ENCODE measurements at regions not wholly inside any gene's neighbourhood (a gene's known extent, or its start where the extent isn't known, plus 50 kb on each side); places are given as distances from the start of the nearest gene placed in this dataset.
"Not testable (repeated sequence)": the region's sequence is repeated elsewhere in the genome, so short reads cannot be mapped to it uniquely, and the experiment has no call there.

DNA sequence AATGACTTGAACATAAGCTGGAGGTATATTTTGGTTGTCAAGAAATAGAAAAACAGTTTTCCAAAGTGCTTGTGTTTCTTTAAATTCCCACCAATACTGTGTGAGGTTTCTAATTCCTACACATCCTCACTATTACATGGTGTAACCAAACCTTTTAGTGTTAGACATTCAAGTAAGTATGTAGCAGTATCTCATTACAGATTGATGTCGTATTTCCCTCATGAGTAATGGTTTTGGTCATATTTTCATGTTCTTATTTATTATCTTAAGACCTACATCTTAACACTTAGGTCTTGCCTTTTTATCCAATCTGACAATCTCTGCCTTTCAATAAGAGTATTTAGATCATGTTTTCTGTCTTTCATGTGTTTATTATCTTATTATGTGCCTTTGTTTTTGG is 253.7 kb upstream of the ANXA10 start:
- Mint-ChIP-seq H3K36me3 (ENCODE audit: low read depth) (no peaks in the 10 kb centered on the region), H3K4me1 (ENCODE audit: low read depth) (no peaks in the 10 kb centered on the region), H3K9me3 (ENCODE audit: low read depth) (no peaks in the 10 kb centered on the region), H3K27ac (ENCODE audit: unreplicated experiment) (no peak overlapping the region), H3K27me3 (ENCODE audit: low read depth) (peaks cover 9% of the 10 kb centered on the region), H3K4me3 (ENCODE audit: unreplicated experiment) (no peak overlapping the region)
- DNase-seq (ENCODE audit: low spot score) = no peak
- TF ChIP-seq, protein P1, sequence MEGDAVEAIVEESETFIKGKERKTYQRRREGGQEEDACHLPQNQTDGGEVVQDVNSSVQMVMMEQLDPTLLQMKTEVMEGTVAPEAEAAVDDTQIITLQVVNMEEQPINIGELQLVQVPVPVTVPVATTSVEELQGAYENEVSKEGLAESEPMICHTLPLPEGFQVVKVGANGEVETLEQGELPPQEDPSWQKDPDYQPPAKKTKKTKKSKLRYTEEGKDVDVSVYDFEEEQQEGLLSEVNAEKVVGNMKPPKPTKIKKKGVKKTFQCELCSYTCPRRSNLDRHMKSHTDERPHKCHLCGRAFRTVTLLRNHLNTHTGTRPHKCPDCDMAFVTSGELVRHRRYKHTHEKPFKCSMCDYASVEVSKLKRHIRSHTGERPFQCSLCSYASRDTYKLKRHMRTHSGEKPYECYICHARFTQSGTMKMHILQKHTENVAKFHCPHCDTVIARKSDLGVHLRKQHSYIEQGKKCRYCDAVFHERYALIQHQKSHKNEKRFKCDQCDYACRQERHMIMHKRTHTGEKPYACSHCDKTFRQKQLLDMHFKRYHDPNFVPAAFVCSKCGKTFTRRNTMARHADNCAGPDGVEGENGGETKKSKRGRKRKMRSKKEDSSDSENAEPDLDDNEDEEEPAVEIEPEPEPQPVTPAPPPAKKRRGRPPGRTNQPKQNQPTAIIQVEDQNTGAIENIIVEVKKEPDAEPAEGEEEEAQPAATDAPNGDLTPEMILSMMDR (IDR thresholded peaks at IDR 0.05) = no peak

DNA sequence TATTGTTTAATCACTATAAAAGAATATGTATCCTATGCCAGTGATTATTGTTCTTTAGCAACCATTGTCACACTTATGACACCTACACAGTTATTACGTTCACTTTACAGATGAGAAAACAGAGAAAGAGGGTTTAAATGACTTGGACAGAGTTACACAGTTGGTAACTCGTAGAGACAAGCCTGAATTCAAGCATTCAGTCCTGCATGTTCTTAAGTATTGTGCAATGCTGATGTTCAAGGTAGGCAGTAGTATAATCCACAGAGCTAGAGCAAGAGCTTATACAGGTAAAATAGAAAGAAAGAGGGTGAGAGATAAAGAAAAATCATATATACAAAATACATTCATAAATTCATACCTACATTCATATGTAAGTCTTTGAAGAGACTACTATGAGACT is 249.8 kb upstream of the ANXA10 start:
- Mint-ChIP-seq H3K36me3 (ENCODE audit: low read depth) (no peaks in the 10 kb centered on the region), H3K4me1 (ENCODE audit: low read depth) (no peaks in the 10 kb centered on the region), H3K27me3 (ENCODE audit: low read depth) (peaks cover 5% of the 10 kb centered on the region), H3K27ac (ENCODE audit: unreplicated experiment) (no peak overlapping the region), H3K4me3 (ENCODE audit: unreplicated experiment) (no peak overlapping the region), H3K9me3 (ENCODE audit: low read depth) (no peaks in the 10 kb centered on the region)
- DNase-seq (ENCODE audit: low spot score) = no peak
- TF ChIP-seq, protein P1 (IDR thresholded peaks at IDR 0.05) = no peak

DNA sequence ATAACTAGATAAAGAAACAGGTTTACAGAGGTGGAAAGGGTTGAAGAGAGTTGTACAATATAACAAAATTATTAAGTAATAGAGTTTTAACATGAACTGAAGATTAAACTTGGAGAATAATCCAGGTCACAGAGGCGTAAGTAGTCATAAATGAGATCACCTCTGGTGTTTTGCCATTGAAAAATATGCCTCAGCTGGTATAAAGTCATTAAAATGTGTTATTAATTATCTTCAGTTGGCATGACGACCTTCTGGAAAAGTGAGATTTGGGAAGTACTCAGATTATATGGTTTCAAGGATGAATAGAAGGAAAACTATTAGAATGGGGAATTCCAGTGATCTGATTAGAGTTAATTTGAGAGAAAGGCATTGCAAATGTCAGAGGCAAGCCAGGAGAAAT is 237.5 kb upstream of the ANXA10 start:
- peaks cover 8% of the 10 kb centered on the region for H3K9me3 Mint-ChIP-seq (ENCODE audit: low read depth)
- no peaks in the 10 kb centered on the region for H3K4me1 Mint-ChIP-seq (ENCODE audit: low read depth)
- H3K36me3 Mint-ChIP-seq (ENCODE audit: low read depth) = no peaks in the 10 kb centered on the region
- DNase-seq (ENCODE audit: low spot score) = no peak
- H3K4me3 Mint-ChIP-seq (ENCODE audit: unreplicated experiment) = no peak overlapping the region
- H3K27ac Mint-ChIP-seq (ENCODE audit: unreplicated experiment) = no peak overlapping the region
- peaks cover 5% of the 10 kb centered on the region for H3K27me3 Mint-ChIP-seq (ENCODE audit: low read depth)
- TF ChIP-seq, protein P1 (IDR thresholded peaks at IDR 0.05) = no peak

DNA sequence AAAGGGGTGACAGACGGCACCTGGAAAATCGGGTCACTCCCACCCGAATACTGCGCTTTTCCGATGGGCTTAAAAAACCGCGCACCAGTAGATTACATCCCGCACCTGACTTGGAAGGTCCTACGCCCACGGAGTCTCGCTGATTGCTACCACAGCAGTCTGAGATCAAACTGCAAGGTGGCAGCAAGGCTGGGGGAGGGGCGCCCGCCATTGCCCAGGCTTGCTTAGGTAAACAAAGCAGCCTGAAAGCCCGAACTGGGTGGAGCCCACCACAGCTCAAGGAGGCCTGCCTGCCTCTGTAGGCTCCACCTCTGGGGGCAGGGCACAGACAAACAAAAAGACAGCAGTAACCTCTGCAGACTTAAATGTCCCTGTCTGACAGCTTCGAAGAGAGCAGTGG is 234.2 kb upstream of the ANXA10 start:
- not testable (repeated sequence) for H3K27ac Mint-ChIP-seq (ENCODE audit: unreplicated experiment); H3K36me3 Mint-ChIP-seq (ENCODE audit: low read depth); DNase-seq (ENCODE audit: low spot score); H3K27me3 Mint-ChIP-seq (ENCODE audit: low read depth); H3K4me3 Mint-ChIP-seq (ENCODE audit: unreplicated experiment); H3K4me1 Mint-ChIP-seq (ENCODE audit: low read depth)
- H3K9me3 Mint-ChIP-seq (ENCODE audit: low read depth) = peaks cover 13% of the 10 kb centered on the region

DNA sequence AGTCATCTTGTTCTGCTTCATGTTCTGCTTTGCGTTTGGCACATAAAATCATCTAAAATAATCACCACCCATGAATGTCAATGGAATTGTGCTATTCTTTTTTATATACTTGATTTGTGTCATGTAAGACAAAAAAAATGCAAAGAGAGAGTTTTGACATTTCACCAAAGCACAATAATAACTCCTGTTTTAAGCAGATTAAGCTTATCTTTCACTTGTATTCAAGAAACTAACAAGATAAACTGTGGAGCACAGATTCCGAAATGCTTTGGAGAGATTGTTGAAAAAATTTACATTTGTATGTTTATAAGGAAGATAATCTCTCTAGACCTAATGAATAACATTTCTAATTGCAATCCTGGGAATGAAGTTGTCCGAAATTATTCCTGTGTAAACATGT is 225.1 kb upstream of the ANXA10 start:
- Mint-ChIP-seq H3K4me3 (ENCODE audit: unreplicated experiment) (no peak overlapping the region), H3K4me1 (ENCODE audit: low read depth) (no peaks in the 10 kb centered on the region), H3K9me3 (ENCODE audit: low read depth) (no peaks in the 10 kb centered on the region), H3K27ac (ENCODE audit: unreplicated experiment) (no peak overlapping the region), H3K36me3 (ENCODE audit: low read depth) (no peaks in the 10 kb centered on the region), H3K27me3 (ENCODE audit: low read depth) (peaks cover 18% of the 10 kb centered on the region)
- no peak for DNase-seq (ENCODE audit: low spot score)
- TF ChIP-seq, protein P1 (IDR thresholded peaks at IDR 0.05) = no peak

DNA sequence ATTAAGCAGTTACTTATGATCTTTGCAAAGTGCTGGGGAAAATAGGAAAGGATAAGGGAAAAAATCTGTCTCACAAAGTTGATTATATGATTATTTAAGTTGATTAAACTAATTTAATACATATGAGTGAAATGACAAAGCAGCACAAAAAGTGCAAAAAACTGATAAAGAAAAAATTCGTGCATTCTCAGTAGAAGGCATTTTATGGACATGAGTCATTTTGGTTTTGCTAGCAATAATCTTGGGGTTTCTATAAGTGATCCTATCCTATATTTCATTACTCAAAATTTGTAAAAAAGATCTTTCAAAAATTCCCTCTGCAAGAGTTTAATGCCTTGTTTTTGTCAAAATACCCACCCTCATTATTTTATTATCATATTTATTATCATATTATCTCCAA is 224.2 kb upstream of the ANXA10 start:
- Mint-ChIP-seq H3K27ac (ENCODE audit: unreplicated experiment) (no peak overlapping the region), H3K9me3 (ENCODE audit: low read depth) (no peaks in the 10 kb centered on the region), H3K4me3 (ENCODE audit: unreplicated experiment) (no peak overlapping the region), H3K4me1 (ENCODE audit: low read depth) (no peaks in the 10 kb centered on the region), H3K27me3 (ENCODE audit: low read depth) (peaks cover 22% of the 10 kb centered on the region), H3K36me3 (ENCODE audit: low read depth) (no peaks in the 10 kb centered on the region)
- TF ChIP-seq, protein P1 (IDR thresholded peaks at IDR 0.05) = no peak
- DNase-seq (ENCODE audit: low spot score) = no peak
